GM21381 (cell line): ENCODE measurements at regions not wholly inside any gene's neighbourhood (a gene's known extent, or its start where the extent isn't known, plus 50 kb on each side); places are given as distances from the start of the nearest gene placed in this dataset.

Experiments used
- ATAC-seq: cut with Tn5 transposase; IDR thresholded peaks from one replicate; pipeline ENCODE4 v1.9.1; 2021; ENCODE audit warnings: mild to moderate bottlenecking, moderate library complexity; ENCODE audit not compliant: unreplicated experiment

- ATAC-seq, result no peak
Observed at GRCh38 chr12:28876196-28876798, 272.8 kb upstream of the FAR2 start.

- no peak for ATAC-seq
Observed at GRCh38 chr12:28877854-28878253, 271.2 kb upstream of the FAR2 start.

- no peak for ATAC-seq
Observed at GRCh38 chr12:28878629-28879028, 270.4 kb upstream of the FAR2 start.

GRCh38 chr12:28879379-28879778 is 269.7 kb upstream of the FAR2 start:
- ATAC-seq, result no peak

- ATAC-seq, result no peak
Observed at GRCh38 chr12:28882444-28882843, 266.6 kb upstream of the FAR2 start.

GRCh38 chr12:28883406-28883997 is 265.6 kb upstream of the FAR2 start:
- ATAC-seq, result no peak

GRCh38 chr12:28884904-28885679 is 264.0 kb upstream of the FAR2 start:
- ATAC-seq, result no peak

- no peak for ATAC-seq
Observed at GRCh38 chr12:28885928-28886327, 263.1 kb upstream of the FAR2 start.

- ATAC-seq, result no peak
Observed at GRCh38 chr12:28887461-28887990, 261.6 kb upstream of the FAR2 start.

GRCh38 chr12:28890664-28891063 is 258.4 kb upstream of the FAR2 start:
- no peak for ATAC-seq

- ATAC-seq, result no peak
Observed at GRCh38 chr12:28891126-28891525, 258.0 kb upstream of the FAR2 start.

- no peak for ATAC-seq
Observed at GRCh38 chr12:28893365-28893764, 255.7 kb upstream of the FAR2 start.

- ATAC-seq, result no peak
Observed at GRCh38 chr12:28893856-28894255, 255.2 kb upstream of the FAR2 start.

- no peak for ATAC-seq
Observed at GRCh38 chr12:28896421-28896820, 252.7 kb upstream of the FAR2 start.

- ATAC-seq, result no peak
Observed at GRCh38 chr12:28898038-28898437, 251.0 kb upstream of the FAR2 start.

- ATAC-seq, result no peak
Observed at GRCh38 chr12:28899951-28900350, 249.1 kb upstream of the FAR2 start.

GRCh38 chr12:28905220-28905955 is 243.7 kb upstream of the FAR2 start:
- no peak for ATAC-seq

- ATAC-seq, result no peak
Observed at GRCh38 chr12:28908646-28909045, 240.4 kb upstream of the FAR2 start.

- no peak for ATAC-seq
Observed at GRCh38 chr12:28909291-28909690, 239.8 kb upstream of the FAR2 start.

GRCh38 chr12:28925719-28926376 is 223.2 kb upstream of the FAR2 start:
- no peak for ATAC-seq

- ATAC-seq, result no peak
Observed at GRCh38 chr12:28930704-28931103, 218.4 kb upstream of the FAR2 start.
